NCI-H2029 (cell line): ENCODE measurements at regions not wholly inside any gene's neighbourhood (a gene's known extent, or its start where the extent isn't known, plus 50 kb on each side); places are given as distances from the start of the nearest gene placed in this dataset.
"Not testable (repeated sequence)": the region's sequence is repeated elsewhere in the genome, so short reads cannot be mapped to it uniquely, and the experiment has no call there.

Experiments used
- DNase-seq: peaks from one replicate; lab custom pipeline; 2025; lab: John Stamatoyannopoulos, UW

DNA sequence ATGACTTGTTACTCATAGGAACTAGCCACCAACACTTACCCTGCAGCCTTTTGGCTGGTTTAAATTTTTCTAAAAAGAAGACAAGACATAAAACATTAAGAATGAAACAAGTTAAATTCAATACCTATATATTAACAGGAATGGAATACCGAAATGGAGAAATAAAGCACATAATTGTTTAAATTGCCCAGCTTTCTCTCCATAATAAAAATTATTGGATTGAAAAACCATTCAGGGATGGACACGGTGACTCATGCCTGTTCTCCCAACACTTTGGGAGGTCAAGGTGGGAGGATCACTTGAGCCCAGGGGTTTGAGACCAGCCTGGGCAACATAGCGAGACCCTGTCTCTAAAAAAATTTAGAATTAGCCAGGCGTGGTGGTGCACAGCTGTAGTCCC, 179.4 kb upstream of the MKLN1 start:
- DNase-seq, result no peak

DNA sequence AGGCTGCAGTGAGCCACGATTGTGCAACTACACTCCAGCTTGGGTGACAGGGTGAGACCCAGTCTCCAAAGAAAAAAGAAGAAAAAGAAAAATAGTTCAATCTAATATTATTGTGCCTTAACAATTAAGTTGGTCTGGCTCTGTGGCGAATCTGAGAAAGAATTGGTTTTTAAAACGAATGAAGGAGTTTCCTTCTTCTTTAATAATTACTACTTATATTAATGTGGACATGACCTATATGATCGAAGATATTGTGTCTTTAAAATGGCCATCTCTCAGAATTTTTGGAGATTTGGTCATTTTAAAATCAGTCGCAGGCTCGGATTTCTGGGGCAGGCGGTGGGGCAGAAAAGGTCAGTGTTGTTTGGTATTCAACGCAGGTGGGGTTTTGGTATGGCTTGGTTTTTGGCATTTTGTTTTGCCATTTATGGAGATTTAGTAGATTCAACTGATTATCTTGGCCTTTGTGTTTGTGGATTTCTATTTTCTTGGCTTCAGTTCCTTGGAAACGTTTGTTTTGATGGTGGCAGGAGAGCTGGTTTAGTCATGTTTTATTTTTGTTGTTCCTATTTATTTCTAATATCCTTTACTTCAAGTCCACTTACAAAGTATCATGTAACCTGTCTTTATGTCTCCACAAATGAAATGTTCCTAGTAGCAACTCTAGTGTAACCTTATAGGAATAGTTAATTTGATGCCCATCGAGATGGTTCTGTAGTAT, 178.8 kb upstream of the MKLN1 start:
- no peak for DNase-seq

DNA sequence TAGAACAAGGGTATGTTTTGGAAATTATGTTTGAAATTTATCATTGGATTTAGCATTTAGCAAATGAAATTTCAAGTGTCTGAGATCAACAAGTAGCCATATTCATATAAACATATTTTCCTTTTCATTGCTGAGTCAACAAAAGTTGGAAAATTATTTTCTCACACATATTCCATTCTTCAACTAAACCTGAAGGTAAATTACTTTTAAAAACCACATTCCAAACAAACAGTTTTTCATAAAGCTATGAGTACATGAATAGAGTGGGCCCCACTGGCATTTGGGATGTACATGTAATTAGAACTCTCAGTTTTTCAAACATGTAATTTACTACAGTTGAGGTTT, 178.3 kb upstream of the MKLN1 start:
- DNase-seq, result no peak

DNA sequence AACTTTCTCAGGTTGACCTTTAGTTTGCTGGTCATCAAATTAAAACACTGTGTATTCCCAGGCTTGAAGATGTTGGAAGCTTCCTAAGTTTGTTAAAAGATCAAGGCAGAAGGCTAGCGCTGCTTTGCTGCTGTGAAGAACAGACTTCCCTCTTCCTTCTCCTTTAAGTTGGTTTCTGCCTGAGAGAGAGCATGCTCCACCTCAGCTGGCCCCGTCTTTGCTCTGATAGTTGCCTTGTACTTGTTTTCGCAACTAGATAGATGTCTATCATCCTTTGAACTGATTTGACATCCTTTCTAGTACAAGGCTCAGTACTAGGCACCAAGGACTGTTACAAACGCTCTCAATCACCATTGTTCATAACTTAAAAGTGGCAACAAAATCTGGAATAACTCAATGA, 177.8 kb upstream of the MKLN1 start:
- no peak for DNase-seq

DNA sequence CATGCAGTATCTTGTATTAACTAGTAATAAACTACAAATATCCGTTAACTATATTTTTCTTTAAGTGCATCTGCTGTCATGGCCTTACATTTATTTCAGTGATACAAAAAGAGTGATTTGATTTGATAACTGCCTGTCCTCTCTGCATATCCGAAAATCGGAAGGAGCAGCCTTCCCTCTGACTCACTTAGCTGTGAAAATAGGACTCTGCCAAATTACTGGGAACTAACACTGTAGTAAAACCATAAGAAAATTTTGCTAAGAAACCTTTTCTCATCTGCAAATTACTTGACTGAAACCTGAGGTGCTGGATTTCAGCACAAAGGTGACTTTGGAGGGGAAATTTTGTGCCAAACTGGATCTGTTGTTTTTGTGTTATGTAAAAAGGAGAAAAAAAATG, 176.6 kb upstream of the MKLN1 start:
- DNase-seq, result no peak

DNA sequence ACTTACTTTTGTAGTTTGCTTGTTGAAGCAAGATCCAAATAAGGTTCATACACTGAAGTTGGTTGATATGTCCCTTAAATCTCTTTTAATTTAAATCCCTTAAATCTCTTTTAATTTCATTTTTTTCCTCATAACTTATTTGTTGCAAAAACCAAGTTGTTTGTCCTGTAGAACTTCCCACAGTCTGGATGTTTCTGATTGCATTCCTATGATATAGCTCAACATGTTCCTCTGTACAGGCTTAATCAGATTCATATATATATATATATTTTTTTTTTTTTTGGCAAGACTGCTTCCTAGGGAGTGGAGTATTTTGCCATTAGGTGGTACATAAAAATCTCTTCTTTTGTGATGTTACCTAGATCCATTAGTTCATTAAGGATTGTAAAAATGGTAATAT, 174.9 kb upstream of the MKLN1 start:
- DNase-seq, result no peak

DNA sequence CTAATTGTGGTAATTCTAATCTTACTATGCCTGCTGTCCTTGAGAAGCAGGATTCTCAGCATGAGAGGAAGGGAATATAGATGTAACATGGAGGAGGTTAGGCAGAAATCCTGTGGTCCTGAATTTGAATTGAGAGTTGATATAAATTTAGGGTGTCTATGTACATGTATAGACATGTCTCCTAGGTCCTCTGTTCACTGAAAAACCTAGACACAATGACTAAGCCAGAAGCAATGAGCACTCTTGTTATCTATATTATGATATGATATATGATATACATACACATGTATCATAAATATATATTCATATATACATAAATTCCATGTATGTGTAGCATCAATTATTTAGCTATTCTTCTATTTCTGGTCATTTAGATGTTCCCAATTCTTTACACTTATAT, 173.3 kb upstream of the MKLN1 start:
- DNase-seq, result no peak

DNA sequence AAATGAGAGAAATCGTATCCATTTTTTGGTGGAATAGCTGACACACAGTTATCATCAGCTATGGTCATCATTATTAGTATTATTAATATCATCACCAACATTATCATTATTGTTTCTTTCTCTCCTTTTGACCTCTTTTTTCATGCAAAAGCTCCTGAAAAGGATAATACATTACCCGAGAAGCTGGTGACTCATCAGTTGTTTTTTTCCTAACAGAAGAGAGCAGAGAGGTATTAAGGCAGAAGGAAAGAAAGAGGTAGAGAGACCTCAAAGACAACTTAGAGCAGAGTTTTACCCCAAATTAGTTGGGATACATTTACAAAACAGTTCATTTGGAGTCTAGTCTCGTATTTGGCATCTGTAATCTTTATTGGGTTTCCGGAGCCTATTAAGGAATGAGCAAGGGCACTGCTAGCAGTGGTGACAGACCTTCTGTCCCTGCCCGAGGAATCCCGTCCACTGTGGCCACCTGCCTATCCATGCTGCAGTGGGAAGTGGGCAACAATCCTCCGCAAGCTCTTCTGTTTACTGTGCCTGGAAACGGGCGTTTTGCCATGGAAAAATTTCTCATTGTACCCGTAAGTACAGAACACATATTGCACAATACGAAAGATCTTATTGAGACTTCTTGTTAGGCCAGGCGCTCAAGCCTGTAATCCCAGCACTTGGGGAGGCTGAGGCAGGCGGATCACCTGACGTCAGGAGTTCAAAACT, 170.0 kb upstream of the MKLN1 start:
- DNase-seq, result no peak

DNA sequence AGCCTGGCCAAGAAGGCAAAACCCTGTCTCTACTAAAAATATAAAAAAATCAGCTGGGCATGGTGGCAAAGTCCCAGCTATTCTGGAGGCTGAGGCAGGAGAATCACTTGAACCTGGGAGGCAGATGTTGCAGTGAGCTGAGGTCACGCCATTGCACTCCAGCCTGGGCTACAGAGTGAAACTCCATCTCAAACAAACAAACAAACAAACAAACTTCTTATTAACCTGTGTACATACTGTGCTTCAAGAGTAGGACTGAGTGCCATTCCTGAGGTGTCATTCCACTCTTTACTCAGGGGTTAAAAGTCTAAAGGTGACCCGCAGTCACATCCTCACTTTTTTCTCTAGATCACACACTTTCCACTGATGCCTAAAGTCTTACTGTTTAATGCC, 169.4 kb upstream of the MKLN1 start:
- DNase-seq, result not testable (repeated sequence)

DNA sequence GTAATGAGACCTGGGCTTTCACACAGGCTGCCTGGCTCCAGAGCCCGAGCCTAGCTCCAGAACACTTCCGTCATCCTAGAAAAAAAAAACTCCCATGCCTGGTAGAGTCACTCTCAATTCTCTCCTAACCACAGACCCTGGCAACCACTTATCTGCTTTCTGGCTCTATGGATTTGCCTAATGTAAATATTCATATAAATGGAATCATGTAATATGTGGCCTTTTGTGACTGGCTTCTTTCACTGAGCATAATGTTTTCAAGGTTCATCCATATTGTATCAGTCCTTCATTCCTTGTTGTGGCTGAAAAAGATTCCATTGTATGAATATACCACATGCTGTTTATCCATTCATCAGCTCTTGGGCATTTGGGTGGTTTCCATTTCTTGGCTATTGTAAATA, 167.7 kb upstream of the MKLN1 start:
- no peak for DNase-seq

DNA sequence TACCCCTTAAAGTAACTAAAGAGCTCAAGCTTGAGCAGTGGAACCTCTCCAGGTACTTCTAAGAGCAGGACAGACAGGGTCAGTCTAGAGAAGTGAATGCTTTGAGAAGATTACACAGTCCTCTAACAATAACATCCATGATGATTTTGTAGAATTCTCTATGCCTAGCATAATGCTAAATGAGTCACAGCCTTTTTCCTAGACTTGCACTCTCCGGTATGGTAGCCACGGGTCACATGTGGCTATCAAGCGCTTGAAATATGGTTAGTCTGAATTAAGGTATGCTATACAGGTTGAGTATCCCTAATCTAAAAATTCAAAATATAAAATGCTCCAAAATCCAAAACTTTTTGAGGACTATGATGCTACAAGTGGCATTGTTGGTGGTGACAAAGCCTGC, 166.6 kb upstream of the MKLN1 start:
- no peak for DNase-seq

DNA sequence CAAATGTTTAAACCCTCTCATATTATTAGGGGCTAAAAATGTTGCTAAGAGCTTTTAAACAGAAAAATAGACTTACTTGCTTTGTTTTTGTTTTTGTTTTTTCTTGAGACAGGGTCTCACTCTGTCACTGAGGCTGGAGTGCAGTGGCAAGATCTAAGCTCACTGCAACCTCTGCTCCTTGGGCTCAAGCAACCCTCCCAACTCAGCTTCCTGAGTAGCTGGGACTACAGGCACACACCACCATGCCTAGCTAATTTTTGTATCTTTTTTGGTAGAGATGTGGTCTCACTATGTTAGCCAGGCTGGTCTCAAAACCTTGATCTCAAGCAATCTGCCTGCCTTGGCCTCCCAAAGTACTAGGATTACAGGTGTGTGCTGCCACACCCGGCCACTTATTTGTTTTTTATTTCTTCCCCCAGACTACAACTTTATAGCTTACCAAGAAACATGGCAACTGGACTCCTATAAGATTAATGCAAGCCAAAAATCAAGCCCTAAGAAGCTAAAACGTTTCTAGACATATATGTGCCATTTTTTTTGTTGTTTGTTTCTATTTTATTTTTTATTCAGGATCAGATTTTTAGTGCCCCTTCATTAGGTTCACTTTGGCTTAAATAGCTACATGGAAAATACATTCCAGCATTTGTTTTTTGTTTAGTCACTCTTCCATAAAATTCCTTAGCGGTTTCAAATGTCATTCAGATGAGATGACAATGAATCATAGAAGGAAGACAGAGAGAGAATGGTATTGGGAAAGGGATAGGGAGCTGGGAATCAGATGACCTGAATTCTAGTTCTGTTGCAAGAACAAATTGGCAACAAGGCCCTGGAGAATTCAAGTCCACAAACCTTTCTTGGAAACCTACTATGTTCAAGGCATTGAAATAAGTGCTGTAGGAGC, 163.4 kb upstream of the MKLN1 start:
- no peak for DNase-seq

DNA sequence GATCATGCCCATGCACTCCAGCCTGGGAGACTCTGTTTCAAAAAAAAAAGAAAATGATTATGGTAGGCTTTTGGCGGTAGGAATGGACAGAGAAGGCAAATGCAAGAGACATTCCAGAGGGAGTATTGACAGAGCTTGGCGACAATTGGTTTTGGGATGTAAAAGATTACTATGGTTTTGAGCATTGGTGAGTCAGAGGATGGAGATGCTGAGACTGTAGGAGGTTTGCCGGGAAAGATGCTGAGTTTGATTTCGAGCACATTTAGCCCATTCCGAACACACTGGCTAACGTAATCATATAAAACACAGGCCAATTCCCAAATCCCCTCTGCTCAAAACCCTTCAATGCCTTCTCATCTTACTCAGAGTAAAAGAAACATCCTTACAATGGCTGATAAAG, 161.6 kb upstream of the MKLN1 start:
- DNase-seq, result no peak

DNA sequence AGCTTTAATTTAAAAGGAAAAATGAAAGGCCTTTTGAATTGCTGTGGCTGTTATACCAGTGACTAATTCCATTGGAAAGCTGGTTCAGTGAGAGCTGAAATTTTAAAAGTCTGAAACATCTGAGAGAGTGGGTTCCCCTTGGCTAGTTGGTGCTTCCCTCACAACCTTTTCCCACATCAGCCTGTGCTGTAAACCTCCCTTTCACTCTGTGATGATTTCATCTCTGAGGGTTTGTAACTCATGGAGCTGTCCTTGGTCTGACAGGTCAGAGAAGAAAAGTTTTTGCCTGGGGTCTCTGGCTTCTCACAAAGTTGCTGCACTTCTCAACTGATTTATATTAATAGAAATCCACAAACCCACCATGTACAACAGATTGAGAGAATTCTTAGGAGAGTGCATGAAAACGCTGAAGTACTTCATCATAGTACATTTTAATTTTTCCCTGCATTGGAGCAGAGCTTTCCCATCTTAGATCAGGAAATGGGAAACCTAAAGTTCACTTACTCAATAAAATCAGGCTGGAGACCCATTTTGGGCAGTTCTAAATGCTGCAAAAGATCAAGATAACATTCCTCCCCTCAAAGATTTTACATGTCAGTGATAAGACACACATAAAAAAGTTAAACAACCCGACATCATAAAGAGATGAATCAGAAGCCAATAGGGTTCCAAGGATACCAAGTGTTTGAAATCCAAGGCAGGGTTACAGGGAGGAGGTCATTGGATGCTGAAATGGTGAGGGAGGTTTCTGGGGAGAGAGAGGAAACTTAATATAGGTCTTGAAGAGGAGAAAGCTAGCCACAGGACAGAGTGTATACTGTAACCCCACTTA, 157.0 kb upstream of the MKLN1 start:
- DNase-seq, result no peak

DNA sequence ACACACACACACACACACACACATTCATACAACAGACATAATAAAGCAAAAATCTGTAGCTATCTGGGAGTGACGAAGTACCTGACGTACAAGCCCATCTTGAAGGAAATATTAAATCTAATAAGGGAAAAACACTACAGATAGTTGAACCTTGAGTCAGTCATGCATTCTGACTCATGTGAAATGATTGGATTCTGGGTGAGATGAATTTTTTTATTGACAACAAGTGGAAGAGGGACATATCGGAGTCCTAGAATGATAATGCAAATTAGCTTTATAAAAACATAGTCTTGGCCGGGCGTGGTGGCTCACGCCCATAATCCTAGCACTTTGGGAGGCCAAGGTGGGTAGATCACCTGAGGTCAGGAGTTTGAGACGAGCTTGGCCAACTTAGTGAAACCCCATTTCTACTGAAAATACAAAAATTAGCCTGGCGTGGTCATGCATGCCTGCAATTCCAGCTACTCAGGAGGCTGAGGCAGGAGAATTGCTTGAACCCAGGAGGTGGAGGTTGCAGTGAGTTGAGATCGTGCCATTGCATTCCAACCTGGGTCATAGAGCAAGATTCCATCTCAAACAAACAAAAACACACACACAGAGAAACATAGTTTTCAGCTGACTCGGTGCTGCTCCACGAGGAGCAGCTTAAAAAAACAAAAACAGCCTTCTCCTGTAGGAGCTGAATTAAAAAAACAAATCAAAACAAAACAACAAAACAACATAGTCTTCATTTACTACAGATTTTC, 154.4 kb upstream of the MKLN1 start:
- no peak for DNase-seq

DNA sequence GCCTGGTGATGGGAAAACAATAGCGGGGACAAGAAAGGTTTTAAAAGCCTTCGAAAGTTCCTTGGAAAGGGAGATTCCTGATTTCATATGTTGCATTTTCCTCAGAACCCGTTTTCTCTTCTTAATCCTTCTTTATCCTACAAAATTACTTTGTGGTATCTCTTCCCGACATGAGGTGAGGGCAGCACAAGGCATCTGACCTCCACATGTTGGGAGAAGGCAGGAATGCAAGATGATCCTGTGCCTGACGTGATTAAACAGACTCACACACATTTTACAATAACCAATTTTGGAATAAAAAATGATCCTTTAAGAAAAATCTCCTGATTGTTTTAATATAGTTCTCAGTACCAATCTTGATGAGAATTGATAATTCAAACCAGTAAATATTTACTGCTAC, 153.3 kb upstream of the MKLN1 start:
- no peak for DNase-seq

DNA sequence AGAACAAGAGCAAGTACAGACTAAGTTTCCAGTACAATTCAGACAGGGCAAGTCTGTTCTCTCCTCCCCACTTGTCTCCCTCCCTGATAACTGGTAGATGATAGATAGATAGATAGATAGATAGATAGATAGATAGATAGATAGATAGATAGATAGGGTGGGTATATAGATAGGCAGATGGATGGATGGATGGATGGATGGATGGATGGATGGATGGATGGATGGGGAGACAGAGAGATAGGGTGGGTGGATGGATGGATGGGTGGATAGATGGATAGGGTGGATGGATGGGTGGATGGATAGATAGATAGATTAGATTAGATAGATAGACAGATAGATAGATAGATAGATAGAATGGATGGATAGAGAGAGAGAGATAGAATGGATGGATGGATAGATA, 152.8 kb upstream of the MKLN1 start:
- DNase-seq, result no peak

DNA sequence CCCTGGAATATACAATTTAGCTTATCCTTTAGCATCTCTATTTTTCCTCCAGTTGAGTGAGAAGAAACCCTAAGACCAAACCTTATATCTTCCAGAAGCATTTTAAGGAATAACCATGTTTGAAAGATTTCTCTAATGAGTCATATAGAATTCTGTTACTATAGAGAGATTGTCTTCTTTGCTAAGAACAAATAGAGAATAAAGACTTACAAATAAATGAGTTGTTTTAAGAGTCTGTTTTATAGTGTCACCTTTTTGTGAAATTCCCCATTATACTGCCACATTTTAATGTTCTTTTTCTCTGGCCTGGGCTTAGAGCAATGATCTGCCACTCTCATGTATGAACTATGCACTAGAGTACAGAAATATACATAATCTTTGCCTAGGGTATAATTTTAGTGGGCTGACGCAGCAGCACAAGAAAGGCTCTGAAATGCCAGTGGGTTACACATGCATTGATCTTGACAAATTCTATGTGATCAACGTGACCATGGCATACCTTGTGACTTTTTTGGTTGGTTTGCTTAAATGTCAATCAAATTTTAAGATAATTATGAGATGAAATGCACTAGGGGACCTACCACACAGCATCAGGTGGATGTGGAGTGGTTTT, 145.1 kb upstream of the MKLN1 start:
- DNase-seq, result no peak

DNA sequence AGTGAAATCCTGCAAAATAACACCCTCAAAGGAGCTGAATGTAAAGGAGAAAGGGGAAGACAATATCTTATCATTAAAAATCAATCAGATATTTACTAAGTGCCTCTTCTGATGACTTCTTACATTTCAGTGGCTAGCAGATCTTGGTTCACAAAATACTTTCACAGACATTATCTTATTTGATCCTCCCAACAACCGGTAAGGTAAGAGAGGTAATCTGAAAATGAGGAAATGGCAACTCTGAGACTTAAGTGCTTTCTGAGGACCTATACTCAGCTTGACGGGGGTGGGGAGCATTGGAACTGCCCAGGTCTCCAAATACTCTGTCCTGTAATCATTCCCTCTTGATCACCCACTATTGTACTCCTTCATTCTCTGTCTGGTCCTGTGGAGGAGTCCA, 144.6 kb upstream of the MKLN1 start:
- no peak for DNase-seq

DNA sequence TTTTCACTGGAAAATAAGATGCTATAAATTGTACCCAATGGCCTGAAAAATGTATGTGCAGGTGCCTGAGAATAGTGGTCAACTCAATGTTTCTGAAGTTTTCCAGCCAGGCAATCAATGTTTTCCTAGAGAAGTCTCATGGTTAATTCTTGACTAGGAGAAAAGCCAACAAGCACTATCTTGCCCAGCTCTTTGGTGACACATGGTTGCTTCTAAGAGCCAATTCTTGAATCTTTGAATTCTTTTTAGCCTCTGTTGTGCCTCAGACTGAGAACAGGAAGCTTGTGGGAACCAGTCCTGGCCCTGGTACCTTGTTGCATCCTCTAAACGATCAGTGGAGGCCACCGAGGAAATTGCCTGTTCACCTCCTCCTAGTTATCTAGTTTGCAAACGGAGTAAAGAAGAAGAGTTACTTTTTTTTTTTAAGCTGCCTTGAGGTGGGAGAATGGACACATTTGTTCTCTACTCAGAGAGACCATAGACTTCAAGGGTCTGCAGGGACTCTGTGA, 144.0 kb upstream of the MKLN1 start:
- no peak for DNase-seq

DNA sequence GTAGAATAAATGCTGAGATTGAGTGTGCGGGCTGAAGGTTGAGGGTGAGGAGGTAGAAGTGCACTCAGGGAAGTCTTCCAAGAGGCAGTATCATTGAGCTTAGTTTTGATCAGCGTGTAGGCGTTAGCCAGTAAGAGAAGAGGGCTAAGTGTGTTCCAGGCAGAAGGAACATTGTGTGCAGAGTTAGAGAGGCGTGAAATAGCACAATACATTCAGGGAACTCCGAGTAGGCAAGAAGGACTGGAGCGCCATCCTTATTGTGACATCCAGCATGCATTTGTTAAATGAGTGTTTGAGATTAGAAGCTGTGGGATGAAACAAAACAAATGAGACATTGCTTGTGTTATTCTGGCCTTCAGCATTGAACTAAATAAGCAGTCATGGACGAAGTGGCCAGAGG, 140.9 kb upstream of the MKLN1 start:
- no peak for DNase-seq
